Neural progenitor cell (in vitro differentiated cells): ENCODE measurements at regions not wholly inside any gene's neighbourhood (a gene's known extent, or its start where the extent isn't known, plus 50 kb on each side); places are given as distances from the start of the nearest gene placed in this dataset.

Source experiments
- DNase-seq: peaks from one replicate; pipeline ENCODE4 v3.0.0-alpha.2; 2016; ENCODE audit warnings: low spot score
- H2AFZ ChIP-seq: fragments of 200-600 bp; sonication (generic); replicated peaks from 2 replicates; pipeline ENCODE4 v1.6.1; 2016; ENCODE audit warnings: antibody characterized with exemption
- H3F3A ChIP-seq: fragments of 200-600 bp; sonication (generic); 2 replicates; pipeline ENCODE4 v1.6.1; 2016; ENCODE audit warnings: antibody characterized with exemption, low read depth
- H3K27ac ChIP-seq: fragments of 200-600 bp; sonication (generic); 2 replicates; pipeline ENCODE4 v1.5.1; 2016; ENCODE audit warnings: mild to moderate bottlenecking
- H3K27me3 ChIP-seq: fragments of 200-600 bp; sonication (generic); 2 replicates; pipeline ENCODE4 v1.6.1; 2016; ENCODE audit warnings: mild to moderate bottlenecking, moderate library complexity
- H3K36me3 ChIP-seq: fragments of 200-600 bp; sonication (generic); 2 replicates; pipeline ENCODE4 v1.5.1; 2016
- H3K4me1 ChIP-seq: fragments of 200-600 bp; sonication (generic); 2 replicates; pipeline ENCODE4 v1.6.1; 2016; ENCODE audit warnings: mixed run types
- H3K4me2 ChIP-seq: fragments of 200-600 bp; sonication (generic); 2 replicates; pipeline ENCODE4 v1.6.1; 2016
- H3K4me3 ChIP-seq: fragments of 200-600 bp; sonication (generic); 2 replicates; pipeline ENCODE4 v1.5.1; 2016
- H3K79me2 ChIP-seq: fragments of 200-600 bp; sonication (generic); 2 replicates; pipeline ENCODE4 v1.6.1; 2016; ENCODE audit warnings: low read depth
- H3K9ac ChIP-seq: fragments of 200-600 bp; sonication (generic); 2 replicates; pipeline ENCODE4 v1.6.1; 2016
- H3K9me3 ChIP-seq: fragments of 200-600 bp; sonication (generic); 2 replicates; pipeline ENCODE4 v1.5.1; 2016; ENCODE audit warnings: low read depth
- H4K20me1 ChIP-seq: fragments of 200-600 bp; sonication (generic); 2 replicates; pipeline ENCODE4 v1.6.1; 2016; ENCODE audit warnings: low read depth
- H3K27ac Mint-ChIP-seq: 3 replicates; pipeline ENCODE4 v1.8.0; 2021; ENCODE audit warnings: mixed read lengths
- H3K27me3 Mint-ChIP-seq: 2 replicates; pipeline ENCODE4 v1.8.0; 2022; ENCODE audit warnings: low read depth, mild to moderate bottlenecking, inconsistent platforms, moderate library complexity, mixed read lengths; ENCODE audit not compliant: insufficient read depth
- H3K36me3 Mint-ChIP-seq: 3 replicates; pipeline ENCODE4 v1.8.0; 2021; ENCODE audit warnings: mixed read lengths
- H3K4me1 Mint-ChIP-seq: 3 replicates; pipeline ENCODE4 v1.8.0; 2021; ENCODE audit warnings: mixed read lengths
- H3K4me3 Mint-ChIP-seq: 3 replicates; pipeline ENCODE4 v1.8.0; 2021; ENCODE audit warnings: mild to moderate bottlenecking, moderate library complexity, mixed read lengths
- H3K9me3 Mint-ChIP-seq: 3 replicates; pipeline ENCODE4 v1.8.0; 2020; ENCODE audit warnings: mixed read lengths
- EZH2 ChIP-seq: fragments of 200-600 bp; sonication (generic); IDR thresholded peaks from 2 replicates; pipeline ENCODE4 v1.6.1; 2017; ENCODE audit warnings: antibody characterized with exemption, mild to moderate bottlenecking, moderate library complexity
- EZH2phosphoT487 ChIP-seq: fragments of 200-600 bp; sonication (generic); IDR thresholded peaks from 2 replicates; pipeline ENCODE4 v1.6.1; 2017; ENCODE audit warnings: antibody characterized with exemption
- TF ChIP-seq, protein P1 (sequence below): fragments of 200-600 bp; sonication (generic); IDR thresholded peaks from 2 replicates; pipeline ENCODE4 v1.5.1; 2017; ENCODE audit warnings: antibody characterized with exemption, mild to moderate bottlenecking

DNA sequence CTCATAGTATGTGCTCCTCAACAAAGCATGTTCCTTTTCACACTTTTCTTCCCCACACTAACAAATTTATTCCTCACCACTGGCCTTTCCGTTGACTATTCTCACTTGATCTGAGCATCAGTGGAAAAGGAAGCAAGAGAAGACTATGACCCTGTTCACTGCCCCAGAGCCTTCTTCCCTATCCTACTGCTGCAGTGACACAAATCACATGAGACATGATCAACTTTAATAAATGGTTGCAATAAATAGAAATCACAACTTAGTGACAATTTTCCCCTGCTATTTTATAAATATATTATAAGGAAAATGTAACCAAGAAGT lies 438.7 kb upstream of the SOX9 start:
- H3K27ac Mint-ChIP-seq: no peak overlapping the region
- H3K27me3 ChIP-seq: no peaks in the 10 kb centered on the region
- TF ChIP-seq EZH2 (no peak), EZH2phosphoT487 (no peak)
- TF ChIP-seq, protein P1, sequence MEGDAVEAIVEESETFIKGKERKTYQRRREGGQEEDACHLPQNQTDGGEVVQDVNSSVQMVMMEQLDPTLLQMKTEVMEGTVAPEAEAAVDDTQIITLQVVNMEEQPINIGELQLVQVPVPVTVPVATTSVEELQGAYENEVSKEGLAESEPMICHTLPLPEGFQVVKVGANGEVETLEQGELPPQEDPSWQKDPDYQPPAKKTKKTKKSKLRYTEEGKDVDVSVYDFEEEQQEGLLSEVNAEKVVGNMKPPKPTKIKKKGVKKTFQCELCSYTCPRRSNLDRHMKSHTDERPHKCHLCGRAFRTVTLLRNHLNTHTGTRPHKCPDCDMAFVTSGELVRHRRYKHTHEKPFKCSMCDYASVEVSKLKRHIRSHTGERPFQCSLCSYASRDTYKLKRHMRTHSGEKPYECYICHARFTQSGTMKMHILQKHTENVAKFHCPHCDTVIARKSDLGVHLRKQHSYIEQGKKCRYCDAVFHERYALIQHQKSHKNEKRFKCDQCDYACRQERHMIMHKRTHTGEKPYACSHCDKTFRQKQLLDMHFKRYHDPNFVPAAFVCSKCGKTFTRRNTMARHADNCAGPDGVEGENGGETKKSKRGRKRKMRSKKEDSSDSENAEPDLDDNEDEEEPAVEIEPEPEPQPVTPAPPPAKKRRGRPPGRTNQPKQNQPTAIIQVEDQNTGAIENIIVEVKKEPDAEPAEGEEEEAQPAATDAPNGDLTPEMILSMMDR: no peak

DNA sequence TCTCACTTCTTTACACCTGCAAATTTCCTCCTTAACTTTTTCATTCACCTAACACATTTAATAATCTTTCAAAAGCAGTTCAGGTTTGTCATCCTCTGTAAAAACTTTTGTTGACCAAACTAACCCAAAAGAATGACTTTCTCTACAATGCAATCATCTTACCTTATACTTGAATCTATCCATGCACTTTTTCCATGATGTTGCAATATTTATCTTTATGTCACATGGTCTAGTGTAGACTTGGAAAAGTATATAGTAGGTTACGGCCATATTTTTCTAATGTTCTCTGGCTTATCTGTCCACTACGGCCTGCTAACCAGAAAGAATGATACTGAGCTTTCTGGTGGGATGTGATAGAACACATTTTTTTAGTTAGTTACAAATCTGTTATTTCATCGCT lies 431.0 kb upstream of the SOX9 start:
- H3K4me1 ChIP-seq: no peaks in the 10 kb centered on the region
- DNase-seq: no peak
- H3K9me3 Mint-ChIP-seq: no peaks in the 10 kb centered on the region
- H3K9me3 ChIP-seq: no peaks in the 10 kb centered on the region
- no peak overlapping the region for H3K9ac ChIP-seq
- H3K4me3 ChIP-seq: no peak overlapping the region
- no peaks in the 10 kb centered on the region for H3K27me3 ChIP-seq
- no peak overlapping the region for H3K4me2 ChIP-seq
- H3K27me3 Mint-ChIP-seq: no peaks in the 10 kb centered on the region
- no peak overlapping the region for H3K27ac Mint-ChIP-seq
- H3K4me1 Mint-ChIP-seq: no peaks in the 10 kb centered on the region
- no peaks in the 10 kb centered on the region for H3F3A ChIP-seq
- no peaks in the 10 kb centered on the region for H3K79me2 ChIP-seq
- H3K36me3 Mint-ChIP-seq: no peaks in the 10 kb centered on the region
- H3K36me3 ChIP-seq: no peaks in the 10 kb centered on the region
- H3K27ac ChIP-seq: no peak overlapping the region
- TF ChIP-seq, protein P1: no peak
- TF ChIP-seq EZH2phosphoT487: no peak
- TF ChIP-seq EZH2: no peak
- no peak overlapping the region for H2AFZ ChIP-seq
- no peaks in the 10 kb centered on the region for H4K20me1 ChIP-seq
- no peak overlapping the region for H3K4me3 Mint-ChIP-seq

More for the DNA sequence above, 438.7 kb upstream of the SOX9 start:
- Histone ChIP-seq H4K20me1 (no peaks in the 10 kb centered on the region), H3K9me3 (no peaks in the 10 kb centered on the region), H3K9ac (no peak overlapping the region), H3K4me2 (no peak overlapping the region), H3F3A (no peaks in the 10 kb centered on the region), H2AFZ (no peak overlapping the region), H3K36me3 (no peaks in the 10 kb centered on the region), H3K27ac (no peak overlapping the region), H3K79me2 (no peaks in the 10 kb centered on the region), H3K4me1 (no peaks in the 10 kb centered on the region), H3K4me3 (no peak overlapping the region)
- Mint-ChIP-seq H3K36me3 (no peaks in the 10 kb centered on the region), H3K4me3 (no peak overlapping the region), H3K4me1 (no peaks in the 10 kb centered on the region), H3K27me3 (no peaks in the 10 kb centered on the region), H3K9me3 (no peaks in the 10 kb centered on the region)
- no peak for DNase-seq

DNA sequence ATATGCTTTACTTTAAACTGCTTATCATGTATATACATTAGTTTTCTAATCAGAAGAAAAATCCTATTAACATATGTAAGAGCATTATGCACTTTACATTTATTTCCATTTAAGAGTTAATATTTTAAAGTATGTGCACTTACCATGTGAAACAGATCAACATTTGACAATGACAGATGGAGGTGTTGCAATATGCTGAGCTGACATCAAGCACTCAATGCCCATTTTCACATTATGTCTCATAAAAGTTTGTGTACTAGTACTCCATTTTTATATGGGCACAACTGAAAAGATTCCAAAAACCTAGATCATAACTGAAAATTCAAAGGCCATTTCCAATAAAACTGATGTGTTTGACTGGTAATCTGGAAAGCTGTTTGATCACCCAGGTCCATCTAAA lies 420.9 kb upstream of the SOX9 start:
- H4K20me1 ChIP-seq: no peaks in the 10 kb centered on the region
- no peaks in the 10 kb centered on the region for H3K36me3 ChIP-seq
- H3K4me1 Mint-ChIP-seq: no peaks in the 10 kb centered on the region
- H2AFZ ChIP-seq: peak overlapping the region; percentile 60
- H3K27me3 ChIP-seq: no peaks in the 10 kb centered on the region
- H3K4me3 ChIP-seq: no peak overlapping the region
- H3K4me3 Mint-ChIP-seq: no peak overlapping the region
- no peaks in the 10 kb centered on the region for H3K79me2 ChIP-seq
- H3F3A ChIP-seq: no peaks in the 10 kb centered on the region
- no peak overlapping the region for H3K27ac ChIP-seq
- no peak for DNase-seq
- no peak overlapping the region for H3K4me2 ChIP-seq
- no peaks in the 10 kb centered on the region for H3K36me3 Mint-ChIP-seq
- H3K9ac ChIP-seq: no peak overlapping the region
- TF ChIP-seq EZH2: no peak
- TF ChIP-seq, protein P1: no peak
- no peak for TF ChIP-seq EZH2phosphoT487
- no peak overlapping the region for H3K27ac Mint-ChIP-seq
- H3K9me3 ChIP-seq: no peaks in the 10 kb centered on the region
- H3K27me3 Mint-ChIP-seq: no peaks in the 10 kb centered on the region
- no peaks in the 10 kb centered on the region for H3K4me1 ChIP-seq
- H3K9me3 Mint-ChIP-seq: no peaks in the 10 kb centered on the region

DNA sequence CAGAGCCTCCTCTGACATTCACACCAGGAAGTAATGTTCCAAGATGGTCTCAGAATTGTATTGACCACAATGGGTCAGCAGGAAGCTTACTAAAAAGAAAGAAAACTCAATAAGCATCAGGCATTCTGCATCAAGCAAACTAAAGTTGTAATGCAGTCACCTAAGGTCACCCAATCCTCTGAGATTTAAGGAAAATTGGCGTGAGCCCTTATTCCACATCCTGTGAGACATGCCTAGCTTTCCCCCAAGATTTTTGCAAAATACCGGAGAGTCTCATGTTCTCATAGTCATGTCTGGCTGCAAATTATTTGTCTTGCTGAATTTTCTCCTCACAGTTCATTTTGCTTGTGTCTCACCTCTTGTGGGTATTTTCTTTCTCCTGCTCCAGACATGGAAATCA lies 417.1 kb upstream of the SOX9 start:
- no peaks in the 10 kb centered on the region for H3F3A ChIP-seq
- H3K27ac ChIP-seq: no peak overlapping the region
- TF ChIP-seq EZH2phosphoT487 (no peak), EZH2 (no peak)
- TF ChIP-seq, protein P1: no peak
- Mint-ChIP-seq H3K27me3 (peaks cover 2% of the 10 kb centered on the region), H3K9me3 (no peaks in the 10 kb centered on the region), H3K27ac (no peak overlapping the region), H3K36me3 (no peaks in the 10 kb centered on the region), H3K4me3 (no peak overlapping the region), H3K4me1 (no peaks in the 10 kb centered on the region)
- no peak overlapping the region for H3K9ac ChIP-seq
- H3K27me3 ChIP-seq: no peaks in the 10 kb centered on the region
- H3K9me3 ChIP-seq: no peaks in the 10 kb centered on the region
- H3K79me2 ChIP-seq: no peaks in the 10 kb centered on the region
- no peaks in the 10 kb centered on the region for H3K4me1 ChIP-seq
- H4K20me1 ChIP-seq: no peaks in the 10 kb centered on the region
- no peak overlapping the region for H2AFZ ChIP-seq
- no peaks in the 10 kb centered on the region for H3K36me3 ChIP-seq
- DNase-seq: no peak
- H3K4me2 ChIP-seq: no peak overlapping the region
- no peak overlapping the region for H3K4me3 ChIP-seq
